NB4 (cell line): ENCODE measurements at regions not wholly inside any gene's neighbourhood (a gene's known extent, or its start where the extent isn't known, plus 50 kb on each side); places are given as distances from the start of the nearest gene placed in this dataset.

Experiments used
- DNase-seq: peaks from one replicate; pipeline ENCODE4 v3.0.0; 2010; ENCODE audit warnings: low read depth
- H3K4me3 ChIP-seq: one replicate; pipeline ENCODE4 v1.5.1; 2011; ENCODE audit warnings: mild to moderate bottlenecking, low read depth, low read length, moderate library complexity
- MYC ChIP-seq: IDR thresholded peaks from 2 replicates; pipeline ENCODE4 v1.6.1; 2011; ENCODE audit warnings: low read depth, low read length
- POLR2A ChIP-seq: IDR thresholded peaks from 2 replicates; pipeline ENCODE4 v1.6.1; 2011; ENCODE audit warnings: mild to moderate bottlenecking; ENCODE audit not compliant: insufficient read length; ENCODE audit errors: extremely low read depth
- TF ChIP-seq, protein P1 (sequence below): IDR thresholded peaks from one replicate; pipeline ENCODE4 v1.5.1; 2012; ENCODE audit warnings: low read depth, low read length
- TF ChIP-seq, protein P2 (sequence below): IDR thresholded peaks from 2 replicates; pipeline ENCODE4 v1.6.1; 2011; ENCODE audit warnings: low read depth, low read length

DNA sequence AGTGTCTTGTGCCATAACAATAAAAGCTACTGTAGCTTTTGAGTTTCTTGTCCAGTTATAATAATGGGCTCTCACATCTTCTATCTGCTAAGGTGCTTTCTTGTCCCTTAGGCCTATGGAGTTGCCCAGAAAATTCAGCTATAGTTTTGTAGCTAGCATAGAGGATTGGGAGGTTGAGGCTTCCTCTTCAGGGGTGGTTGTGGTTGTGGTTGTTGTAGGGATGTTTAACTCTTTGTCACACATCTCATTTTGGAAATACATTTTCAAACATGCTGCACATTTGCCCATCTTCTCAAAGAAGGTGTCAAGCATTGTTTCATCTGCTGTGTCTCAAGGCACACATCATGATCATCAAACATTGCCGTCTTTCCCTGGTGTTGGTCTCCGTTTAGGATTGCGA is 65.0 kb downstream of the ATXN3L start:
- TF ChIP-seq MYC (no peak), POLR2A (no peak)
- TF ChIP-seq, protein P1, sequence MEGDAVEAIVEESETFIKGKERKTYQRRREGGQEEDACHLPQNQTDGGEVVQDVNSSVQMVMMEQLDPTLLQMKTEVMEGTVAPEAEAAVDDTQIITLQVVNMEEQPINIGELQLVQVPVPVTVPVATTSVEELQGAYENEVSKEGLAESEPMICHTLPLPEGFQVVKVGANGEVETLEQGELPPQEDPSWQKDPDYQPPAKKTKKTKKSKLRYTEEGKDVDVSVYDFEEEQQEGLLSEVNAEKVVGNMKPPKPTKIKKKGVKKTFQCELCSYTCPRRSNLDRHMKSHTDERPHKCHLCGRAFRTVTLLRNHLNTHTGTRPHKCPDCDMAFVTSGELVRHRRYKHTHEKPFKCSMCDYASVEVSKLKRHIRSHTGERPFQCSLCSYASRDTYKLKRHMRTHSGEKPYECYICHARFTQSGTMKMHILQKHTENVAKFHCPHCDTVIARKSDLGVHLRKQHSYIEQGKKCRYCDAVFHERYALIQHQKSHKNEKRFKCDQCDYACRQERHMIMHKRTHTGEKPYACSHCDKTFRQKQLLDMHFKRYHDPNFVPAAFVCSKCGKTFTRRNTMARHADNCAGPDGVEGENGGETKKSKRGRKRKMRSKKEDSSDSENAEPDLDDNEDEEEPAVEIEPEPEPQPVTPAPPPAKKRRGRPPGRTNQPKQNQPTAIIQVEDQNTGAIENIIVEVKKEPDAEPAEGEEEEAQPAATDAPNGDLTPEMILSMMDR: no peak
- TF ChIP-seq, protein P2, sequence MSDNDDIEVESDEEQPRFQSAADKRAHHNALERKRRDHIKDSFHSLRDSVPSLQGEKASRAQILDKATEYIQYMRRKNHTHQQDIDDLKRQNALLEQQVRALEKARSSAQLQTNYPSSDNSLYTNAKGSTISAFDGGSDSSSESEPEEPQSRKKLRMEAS: no peak
- no peak overlapping the region for H3K4me3 ChIP-seq
- peak; percentile 28 for DNase-seq

DNA sequence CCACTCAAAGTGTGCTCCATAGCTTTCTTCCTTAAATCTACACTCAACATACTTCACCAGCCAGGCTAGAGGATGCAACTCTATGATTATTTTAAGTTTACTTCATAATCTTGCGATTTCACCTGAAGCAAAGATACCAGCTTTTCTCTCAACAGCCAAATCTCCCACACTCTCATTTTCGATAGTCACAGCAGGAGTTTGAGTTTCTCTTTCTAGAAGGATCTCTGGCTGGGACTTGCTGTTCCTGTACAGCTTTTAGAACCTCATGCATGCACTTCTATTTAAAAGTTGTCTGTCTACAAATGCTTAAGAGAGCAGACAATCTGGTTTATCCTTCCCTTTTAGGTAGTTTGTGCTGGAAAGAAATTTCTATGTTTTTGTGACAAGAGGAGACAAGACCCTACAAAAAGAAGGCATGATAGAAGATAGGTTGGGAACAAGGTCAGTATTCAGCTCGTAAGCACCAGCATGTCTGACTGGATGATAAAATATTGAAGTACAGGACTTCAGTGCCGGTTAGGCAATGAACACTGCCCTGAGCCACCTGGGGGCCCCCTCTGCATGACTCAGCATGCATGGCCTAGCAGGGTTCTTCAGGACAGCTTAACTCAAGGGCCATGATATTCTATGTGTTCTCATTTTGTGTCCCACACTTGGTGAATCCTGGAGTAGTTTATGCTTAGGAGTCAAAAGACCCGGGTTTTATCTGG is 65.6 kb downstream of the ATXN3L start:
- TF ChIP-seq, protein P1: peak; percentile 10
- no peak for TF ChIP-seq POLR2A
- no peak overlapping the region for H3K4me3 ChIP-seq
- peak; percentile 88 for DNase-seq

DNA sequence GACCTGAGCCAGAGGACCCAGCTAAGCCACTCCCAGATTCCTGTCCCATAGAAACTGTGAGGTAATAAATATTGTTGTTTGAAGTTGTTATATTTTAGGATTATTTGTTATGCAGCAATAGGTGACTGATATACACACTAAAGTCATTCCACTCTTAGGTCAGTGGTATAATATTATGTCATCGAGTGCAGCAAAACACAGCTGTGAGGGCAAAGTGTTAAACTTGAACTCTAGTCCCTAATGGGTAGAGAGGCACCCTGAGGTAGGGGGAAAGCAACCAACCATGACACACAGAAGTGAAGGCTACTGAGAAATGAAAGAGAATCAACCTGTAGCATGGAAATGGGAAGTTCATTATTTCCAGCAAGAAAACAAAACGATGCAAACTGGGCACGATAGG is 66.6 kb downstream of the ATXN3L start:
- no peak overlapping the region for H3K4me3 ChIP-seq

DNA sequence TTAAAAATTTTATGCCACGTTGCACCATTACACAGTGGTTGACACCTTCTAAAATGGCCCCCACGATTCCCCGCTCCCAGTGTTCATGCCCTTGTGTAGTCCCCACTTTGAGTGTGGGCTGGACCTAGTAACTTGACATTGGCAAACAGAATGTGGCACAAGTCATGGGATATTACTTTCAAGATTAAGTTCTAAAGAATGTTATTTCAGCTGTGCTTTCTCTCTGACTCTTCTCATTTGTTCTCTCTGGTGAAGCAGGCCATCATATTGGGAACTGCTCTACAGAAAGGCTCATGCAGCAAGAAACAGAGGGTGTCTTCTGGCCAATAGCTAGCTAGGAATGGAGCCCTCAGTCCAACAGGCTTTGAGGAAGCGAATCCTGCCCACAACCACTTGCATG is 67.1 kb downstream of the ATXN3L start:
- TF ChIP-seq, protein P2: no peak
- TF ChIP-seq MYC: no peak
- H3K4me3 ChIP-seq: no peak overlapping the region
- no peak for DNase-seq

More for the DNA sequence above, 66.6 kb downstream of the ATXN3L start:
- TF ChIP-seq, protein P2: no peak
- TF ChIP-seq POLR2A: no peak
- no peak for TF ChIP-seq MYC
- TF ChIP-seq, protein P1: no peak
- no peak for DNase-seq

DNA sequence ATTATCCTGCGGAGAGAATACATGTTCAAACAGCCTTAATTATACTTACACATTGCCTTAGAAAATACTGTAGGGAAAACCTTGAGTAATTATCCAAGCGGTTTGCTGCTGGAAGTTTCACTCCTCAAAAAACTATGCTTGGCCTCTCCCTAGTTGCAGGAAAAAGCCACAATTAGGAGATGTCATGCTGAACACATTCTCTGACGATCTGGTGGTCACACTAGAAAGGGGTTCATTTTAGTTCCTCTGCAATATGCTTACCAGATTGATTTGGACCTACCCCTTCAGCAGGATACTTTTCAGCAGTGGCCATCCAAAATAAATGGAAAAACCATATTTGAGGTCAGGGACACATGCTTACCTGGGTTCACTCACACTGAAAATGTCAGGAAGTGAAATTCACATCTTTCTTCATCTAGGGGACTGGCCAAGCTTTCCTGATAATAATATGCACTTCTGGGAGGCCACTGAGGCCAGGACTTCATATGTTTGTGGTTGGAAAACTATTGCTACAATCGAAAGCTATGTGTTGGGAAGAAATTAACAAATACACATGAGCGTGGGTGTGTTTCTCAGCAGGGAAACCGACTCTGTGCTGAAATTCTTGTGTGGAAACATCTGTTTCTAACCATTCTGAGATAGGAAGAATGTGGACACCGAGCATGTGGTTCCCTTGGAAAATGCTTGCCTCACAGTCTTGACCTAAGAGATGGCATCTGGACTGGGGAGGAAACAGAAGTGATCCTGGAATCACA is 68.8 kb downstream of the ATXN3L start:
- DNase-seq: peak; percentile 37
- TF ChIP-seq, protein P1: no peak
- TF ChIP-seq, protein P2: no peak
- TF ChIP-seq MYC (no peak), POLR2A (no peak)
- H3K4me3 ChIP-seq: no peak overlapping the region

DNA sequence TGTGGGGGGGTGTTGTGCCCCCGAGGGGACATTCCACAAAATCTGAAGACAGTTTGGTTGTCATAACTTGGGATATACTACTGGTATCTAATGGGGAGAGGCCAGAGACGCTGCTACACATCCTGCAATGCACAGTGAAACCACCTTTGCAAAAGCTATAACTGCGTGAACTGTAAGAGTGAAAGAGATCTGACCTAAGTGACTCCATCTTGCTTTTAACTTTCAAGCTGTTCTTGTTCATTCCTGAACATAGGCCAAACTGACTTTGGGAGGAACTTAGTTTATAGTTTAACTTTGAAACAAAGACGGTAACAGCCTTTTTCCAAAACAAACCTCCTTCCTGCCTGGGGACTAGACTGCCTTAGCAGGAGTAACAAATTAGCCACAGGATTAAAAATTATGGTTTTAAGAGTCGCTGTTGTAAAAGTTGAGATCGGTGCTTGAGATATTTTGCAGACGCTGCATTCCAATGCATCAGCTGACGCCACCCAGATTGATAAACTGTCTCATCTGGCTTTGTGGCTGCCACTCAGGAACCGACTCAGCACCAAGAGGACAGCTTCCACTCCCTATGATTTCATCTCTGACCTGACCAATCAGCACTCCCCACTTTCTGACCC is 70.9 kb downstream of the ATXN3L start:
- TF ChIP-seq, protein P1: no peak
- no peak for TF ChIP-seq MYC
- TF ChIP-seq, protein P2: no peak
- TF ChIP-seq POLR2A: no peak
- no peak for DNase-seq
- H3K4me3 ChIP-seq: no peak overlapping the region
